B cell (primary cell): ENCODE measurements at regions not wholly inside any gene's neighbourhood (a gene's known extent, or its start where the extent isn't known, plus 50 kb on each side); places are given as distances from the start of the nearest gene placed in this dataset.

Experiments
- EZH2 ChIP-seq: IDR thresholded peaks from 2 replicates; pipeline ENCODE4 v1.6.1; 2012; ENCODE audit warnings: borderline replicate concordance, low read depth, mild to moderate bottlenecking, moderate library complexity, low read length; ENCODE audit not compliant: insufficient read depth, poor library complexity, severe bottlenecking
- TF ChIP-seq, protein P1 (sequence below): fragments of 200-600 bp; IDR thresholded peaks from one replicate; pipeline ENCODE4 v1.8.0; 2022; ENCODE audit warnings: antibody characterized with exemption, mild to moderate bottlenecking

GRCh38 chr20:40055711-40056110 is 633.3 kb downstream of the MAFB start:
- TF ChIP-seq, protein P1, sequence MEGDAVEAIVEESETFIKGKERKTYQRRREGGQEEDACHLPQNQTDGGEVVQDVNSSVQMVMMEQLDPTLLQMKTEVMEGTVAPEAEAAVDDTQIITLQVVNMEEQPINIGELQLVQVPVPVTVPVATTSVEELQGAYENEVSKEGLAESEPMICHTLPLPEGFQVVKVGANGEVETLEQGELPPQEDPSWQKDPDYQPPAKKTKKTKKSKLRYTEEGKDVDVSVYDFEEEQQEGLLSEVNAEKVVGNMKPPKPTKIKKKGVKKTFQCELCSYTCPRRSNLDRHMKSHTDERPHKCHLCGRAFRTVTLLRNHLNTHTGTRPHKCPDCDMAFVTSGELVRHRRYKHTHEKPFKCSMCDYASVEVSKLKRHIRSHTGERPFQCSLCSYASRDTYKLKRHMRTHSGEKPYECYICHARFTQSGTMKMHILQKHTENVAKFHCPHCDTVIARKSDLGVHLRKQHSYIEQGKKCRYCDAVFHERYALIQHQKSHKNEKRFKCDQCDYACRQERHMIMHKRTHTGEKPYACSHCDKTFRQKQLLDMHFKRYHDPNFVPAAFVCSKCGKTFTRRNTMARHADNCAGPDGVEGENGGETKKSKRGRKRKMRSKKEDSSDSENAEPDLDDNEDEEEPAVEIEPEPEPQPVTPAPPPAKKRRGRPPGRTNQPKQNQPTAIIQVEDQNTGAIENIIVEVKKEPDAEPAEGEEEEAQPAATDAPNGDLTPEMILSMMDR, result no peak
- no peak for TF ChIP-seq EZH2
